ENCODE measurements at regions not wholly inside any gene's neighbourhood (a gene's known extent, or its start where the extent isn't known, plus 50 kb on each side); places are given as distances from the start of the nearest gene placed in this dataset.

GRCh38 chr14:43369710-43370564 lies 1137.1 kb downstream of the FSCB start:
- TF ChIP-seq CTCF (IDR thresholded peaks at IDR 0.05; ENCODE audit: low read depth, low read length) = no peak
- TF ChIP-seq MAX (IDR thresholded peaks at IDR 0.05; ENCODE audit: low read depth, low read length) = no peak

All from NB4 (cell line).